Omental fat pad (tissue), 3 donors: ENCODE measurements at regions not wholly inside any gene's neighbourhood (a gene's known extent, or its start where the extent isn't known, plus 50 kb on each side); places are given as distances from the start of the nearest gene placed in this dataset.

Experiments used
- ATAC-seq: fragments of 150-250 bp; one replicate; pipeline ENCODE4 v1.9.1; 2016; ENCODE audit warnings: mild to moderate bottlenecking, moderate library complexity; ENCODE audit not compliant: low FRiP score
- DNase-seq: peaks from one replicate; pipeline ENCODE4 v3.0.0-alpha.2; 2019; ENCODE audit warnings: low spot score
- TF ChIP-seq, protein P1 (sequence below), 3 donors: fragments of 450-650 bp; IDR thresholded peaks; one replicate each; pipeline ENCODE4 v1.5.1; 2016 to 2017; ENCODE audit warnings: antibody characterized with exemption in 3 of 3, mild to moderate bottlenecking in 3 of 3, moderate library complexity in 2 of 3

DNA sequence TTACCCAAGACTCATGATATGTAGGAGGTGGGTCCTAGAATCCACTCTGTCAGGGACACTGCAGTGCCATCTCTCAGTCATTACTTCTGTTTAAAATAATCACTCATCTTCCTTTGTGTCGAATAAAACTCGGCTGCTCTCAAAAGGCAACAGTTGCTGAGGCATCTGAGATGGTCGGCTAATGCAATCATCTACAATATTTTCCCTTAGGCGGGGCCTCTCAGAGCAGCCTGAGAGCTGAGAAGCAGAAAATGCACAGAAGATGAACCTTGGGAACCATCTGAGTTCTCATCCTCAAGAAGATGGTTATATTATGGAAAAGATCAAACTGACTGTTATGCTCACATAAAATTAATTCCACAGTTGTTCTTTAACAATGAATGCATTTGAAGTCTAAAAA, 1518.2 kb upstream of the TENM4 start:
- TF ChIP-seq, protein P1, sequence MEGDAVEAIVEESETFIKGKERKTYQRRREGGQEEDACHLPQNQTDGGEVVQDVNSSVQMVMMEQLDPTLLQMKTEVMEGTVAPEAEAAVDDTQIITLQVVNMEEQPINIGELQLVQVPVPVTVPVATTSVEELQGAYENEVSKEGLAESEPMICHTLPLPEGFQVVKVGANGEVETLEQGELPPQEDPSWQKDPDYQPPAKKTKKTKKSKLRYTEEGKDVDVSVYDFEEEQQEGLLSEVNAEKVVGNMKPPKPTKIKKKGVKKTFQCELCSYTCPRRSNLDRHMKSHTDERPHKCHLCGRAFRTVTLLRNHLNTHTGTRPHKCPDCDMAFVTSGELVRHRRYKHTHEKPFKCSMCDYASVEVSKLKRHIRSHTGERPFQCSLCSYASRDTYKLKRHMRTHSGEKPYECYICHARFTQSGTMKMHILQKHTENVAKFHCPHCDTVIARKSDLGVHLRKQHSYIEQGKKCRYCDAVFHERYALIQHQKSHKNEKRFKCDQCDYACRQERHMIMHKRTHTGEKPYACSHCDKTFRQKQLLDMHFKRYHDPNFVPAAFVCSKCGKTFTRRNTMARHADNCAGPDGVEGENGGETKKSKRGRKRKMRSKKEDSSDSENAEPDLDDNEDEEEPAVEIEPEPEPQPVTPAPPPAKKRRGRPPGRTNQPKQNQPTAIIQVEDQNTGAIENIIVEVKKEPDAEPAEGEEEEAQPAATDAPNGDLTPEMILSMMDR (IDR thresholded peaks at IDR 0.05): no peak
- no peak for DNase-seq
- no peak for ATAC-seq

DNA sequence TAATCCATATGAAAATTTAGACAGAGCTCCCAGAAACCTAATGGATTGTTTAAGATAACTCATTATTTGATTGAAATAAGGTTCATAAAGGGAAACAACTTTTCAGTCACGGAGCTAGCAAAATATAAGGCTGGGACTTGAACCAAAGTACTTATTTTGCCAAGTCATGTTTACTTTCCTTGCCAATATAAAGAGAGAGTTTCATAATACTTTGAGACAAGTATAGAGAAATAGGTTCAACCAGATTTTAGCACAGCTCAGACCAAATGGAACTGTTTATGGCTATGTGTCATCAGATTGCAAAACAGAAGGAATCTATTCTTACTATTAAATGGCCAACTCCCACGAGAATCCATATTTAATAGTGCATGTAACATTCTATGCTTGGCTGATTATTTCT, 1517.5 kb upstream of the TENM4 start:
- DNase-seq (no peak), ATAC-seq (peak; percentile 78)
- TF ChIP-seq, protein P1 (IDR thresholded peaks at IDR 0.05): no peak

DNA sequence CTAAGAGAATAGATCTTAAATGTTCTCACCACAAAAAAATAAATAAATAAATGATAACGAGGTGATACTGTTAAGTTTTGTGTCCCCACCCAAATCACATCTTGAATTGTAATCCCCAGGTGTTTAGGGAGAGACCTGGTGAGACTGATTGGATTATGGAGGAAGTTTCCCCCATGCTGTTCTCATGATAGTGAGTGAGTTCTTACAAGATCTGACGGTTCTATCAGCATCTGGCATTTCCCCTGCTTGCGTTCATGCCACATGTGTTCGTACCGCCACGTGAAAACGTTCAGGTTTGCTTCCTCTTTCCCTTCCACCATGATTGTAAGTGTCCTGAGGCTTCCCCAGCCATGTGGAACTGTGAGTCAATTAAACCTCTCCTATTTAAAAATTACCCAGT, 1514.8 kb upstream of the TENM4 start:
- no peak for DNase-seq
- TF ChIP-seq, protein P1 (IDR thresholded peaks at IDR 0.05): no peak
- no peak for ATAC-seq

DNA sequence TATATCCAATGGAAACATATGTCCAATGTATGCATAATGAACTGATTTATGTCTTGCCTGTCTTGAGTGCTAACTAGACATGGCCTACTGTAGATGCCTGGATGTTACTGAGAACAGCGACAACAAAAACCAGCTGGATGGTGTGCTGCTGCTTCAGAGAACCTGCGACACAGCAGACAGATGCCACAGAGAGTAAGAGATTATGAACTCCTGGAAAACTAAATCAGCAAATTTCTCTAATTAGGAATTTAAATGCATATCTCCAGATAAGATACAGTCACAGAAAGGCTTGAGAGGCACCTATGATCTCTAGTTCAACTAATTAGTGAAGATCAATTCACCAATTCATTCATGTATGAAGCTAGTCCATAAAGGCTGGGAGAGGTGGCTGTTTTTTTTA, 1508.0 kb upstream of the TENM4 start:
- DNase-seq: no peak
- TF ChIP-seq, protein P1 (IDR thresholded peaks at IDR 0.05): no peak
- ATAC-seq: no peak

DNA sequence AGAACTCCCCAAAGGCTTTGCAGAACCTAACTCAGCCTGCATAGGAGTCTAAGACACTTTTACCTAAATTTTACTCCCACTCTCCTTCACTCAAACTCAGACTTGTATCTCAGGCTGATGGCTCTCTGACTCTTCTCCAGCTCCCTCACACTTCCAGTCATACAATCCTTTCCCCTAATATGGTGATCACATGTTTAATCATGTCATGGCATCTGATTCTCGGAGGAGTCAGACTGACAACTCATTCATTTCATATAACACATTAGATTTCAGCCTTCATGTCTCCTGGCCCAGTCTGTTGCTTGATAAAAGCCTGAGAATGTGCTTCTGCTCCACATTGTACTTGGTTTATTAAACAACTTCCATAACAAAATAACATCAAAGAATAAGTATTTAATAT, 1503.9 kb upstream of the TENM4 start:
- DNase-seq: no peak
- no peak for ATAC-seq
- TF ChIP-seq, protein P1 (IDR thresholded peaks at IDR 0.05): no peak

DNA sequence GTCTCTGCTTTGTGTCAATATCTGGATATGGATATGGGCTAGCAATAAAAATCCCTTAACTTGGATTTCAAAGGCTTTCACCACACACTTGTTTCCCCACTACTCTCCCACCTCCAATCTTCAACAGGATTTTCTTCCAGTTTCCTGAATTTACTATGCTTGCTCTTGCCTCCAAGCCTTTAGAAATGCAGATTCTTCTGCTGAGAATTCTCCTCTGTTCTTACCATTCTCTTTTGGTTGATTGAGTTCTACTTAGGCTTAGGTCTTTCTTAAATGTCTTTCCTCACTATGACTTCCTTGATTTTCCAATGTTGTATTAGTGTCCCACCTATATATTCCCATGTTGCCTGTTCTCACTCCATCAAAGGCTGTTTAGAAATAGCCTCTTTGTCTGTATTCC, 1502.4 kb upstream of the TENM4 start:
- DNase-seq (no peak), ATAC-seq (no peak)
- TF ChIP-seq, protein P1 (IDR thresholded peaks at IDR 0.05): no peak

DNA sequence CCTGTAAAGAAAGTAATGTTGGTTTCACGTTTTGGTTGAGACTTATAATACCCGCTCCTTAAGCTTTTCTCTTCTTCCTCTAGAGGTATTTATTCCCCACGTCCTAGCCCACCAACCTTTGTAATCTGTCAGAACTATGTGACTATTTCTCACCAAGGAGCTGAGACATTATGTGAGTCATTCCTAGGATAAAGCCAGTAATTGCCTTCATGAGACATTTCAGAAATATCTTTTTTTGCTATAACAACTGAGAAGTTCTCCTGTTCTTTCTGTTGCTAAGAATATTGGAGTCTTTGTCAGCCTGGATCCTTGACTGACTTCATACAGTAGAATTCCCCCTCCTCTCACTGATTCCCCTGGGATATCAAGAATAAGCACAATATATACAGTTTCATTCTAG, 1497.0 kb upstream of the TENM4 start:
- TF ChIP-seq, protein P1 (IDR thresholded peaks at IDR 0.05): no peak
- ATAC-seq (no peak), DNase-seq (no peak)
